Lower leg skin (tissue), 3 donors: ENCODE measurements at regions not wholly inside any gene's neighbourhood (a gene's known extent, or its start where the extent isn't known, plus 50 kb on each side); places are given as distances from the start of the nearest gene placed in this dataset.

Experiments used
- CTCF ChIP-seq, 3 donors: fragments of 450-650 bp; IDR thresholded peaks; one replicate each; pipeline ENCODE4 v1.5.1; 2016; ENCODE audit warnings: antibody characterized with exemption in 3 of 3, mild to moderate bottlenecking in 3 of 3, moderate library complexity in 2 of 3
- POLR2A ChIP-seq, 2 donors: fragments of 450-650 bp; IDR thresholded peaks; one replicate each; pipeline ENCODE4 v1.6.1; 2016 to 2017; ENCODE audit warnings: antibody characterized with exemption in 2 of 2, mild to moderate bottlenecking in 1 of 2, moderate library complexity in 1 of 2

GRCh38 chr14:27750114-27750513 is 1016.5 kb upstream of the FOXG1 start:
- no peak for TF ChIP-seq POLR2A (IDR thresholded peaks at IDR 0.05)
- TF ChIP-seq CTCF (IDR thresholded peaks at IDR 0.05), result no peak
